AG10803 (cell line): ENCODE measurements at regions not wholly inside any gene's neighbourhood (a gene's known extent, or its start where the extent isn't known, plus 50 kb on each side); places are given as distances from the start of the nearest gene placed in this dataset.
A peak's percentile ranks its signal among the peaks of the same experiment; 100 is the strongest.
"Not testable (repeated sequence)": the region's sequence is repeated elsewhere in the genome, so short reads cannot be mapped to it uniquely, and the experiment has no call there.

ENCODE experiments used
- DNase-seq: peaks from one replicate; pipeline ENCODE4 v3.0.0; 2010; ENCODE audit warnings: low read depth
- H3K4me3 ChIP-seq: 2 replicates; pipeline ENCODE4 v1.5.1; 2011; ENCODE audit warnings: mild to moderate bottlenecking, low read length, control low read depth
- TF ChIP-seq, protein P1 (sequence below): conservative IDR thresholded peaks from 2 replicates; pipeline ENCODE4 v1.5.1; 2011; ENCODE audit warnings: mild to moderate bottlenecking, low read length, control low read depth, inconsistent platforms

DNA sequence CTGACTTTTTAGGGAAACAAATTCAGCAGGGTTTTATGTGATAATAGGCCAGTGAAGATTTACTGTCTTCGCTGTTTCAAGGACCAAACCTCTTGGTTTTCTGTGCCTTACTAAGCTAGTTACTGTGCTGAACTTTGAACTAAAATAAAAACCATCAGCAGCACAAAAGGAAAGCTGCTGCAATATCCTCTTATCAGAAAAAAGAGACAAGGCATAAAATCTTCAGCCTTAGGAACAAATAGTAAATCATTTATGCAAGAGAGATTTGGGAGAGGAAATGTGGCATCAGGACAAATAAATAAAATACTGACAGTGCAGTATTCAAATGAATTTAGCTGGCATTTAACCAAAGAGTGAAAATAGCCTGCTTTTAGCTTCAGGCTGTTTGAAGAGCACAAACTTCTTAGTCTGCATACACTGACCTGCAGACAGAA, 64.1 kb upstream of the EHBP1 start:
- DNase-seq, result no peak
- H3K4me3 ChIP-seq, result no peak overlapping the region
- TF ChIP-seq, protein P1, sequence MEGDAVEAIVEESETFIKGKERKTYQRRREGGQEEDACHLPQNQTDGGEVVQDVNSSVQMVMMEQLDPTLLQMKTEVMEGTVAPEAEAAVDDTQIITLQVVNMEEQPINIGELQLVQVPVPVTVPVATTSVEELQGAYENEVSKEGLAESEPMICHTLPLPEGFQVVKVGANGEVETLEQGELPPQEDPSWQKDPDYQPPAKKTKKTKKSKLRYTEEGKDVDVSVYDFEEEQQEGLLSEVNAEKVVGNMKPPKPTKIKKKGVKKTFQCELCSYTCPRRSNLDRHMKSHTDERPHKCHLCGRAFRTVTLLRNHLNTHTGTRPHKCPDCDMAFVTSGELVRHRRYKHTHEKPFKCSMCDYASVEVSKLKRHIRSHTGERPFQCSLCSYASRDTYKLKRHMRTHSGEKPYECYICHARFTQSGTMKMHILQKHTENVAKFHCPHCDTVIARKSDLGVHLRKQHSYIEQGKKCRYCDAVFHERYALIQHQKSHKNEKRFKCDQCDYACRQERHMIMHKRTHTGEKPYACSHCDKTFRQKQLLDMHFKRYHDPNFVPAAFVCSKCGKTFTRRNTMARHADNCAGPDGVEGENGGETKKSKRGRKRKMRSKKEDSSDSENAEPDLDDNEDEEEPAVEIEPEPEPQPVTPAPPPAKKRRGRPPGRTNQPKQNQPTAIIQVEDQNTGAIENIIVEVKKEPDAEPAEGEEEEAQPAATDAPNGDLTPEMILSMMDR, result no peak

DNA sequence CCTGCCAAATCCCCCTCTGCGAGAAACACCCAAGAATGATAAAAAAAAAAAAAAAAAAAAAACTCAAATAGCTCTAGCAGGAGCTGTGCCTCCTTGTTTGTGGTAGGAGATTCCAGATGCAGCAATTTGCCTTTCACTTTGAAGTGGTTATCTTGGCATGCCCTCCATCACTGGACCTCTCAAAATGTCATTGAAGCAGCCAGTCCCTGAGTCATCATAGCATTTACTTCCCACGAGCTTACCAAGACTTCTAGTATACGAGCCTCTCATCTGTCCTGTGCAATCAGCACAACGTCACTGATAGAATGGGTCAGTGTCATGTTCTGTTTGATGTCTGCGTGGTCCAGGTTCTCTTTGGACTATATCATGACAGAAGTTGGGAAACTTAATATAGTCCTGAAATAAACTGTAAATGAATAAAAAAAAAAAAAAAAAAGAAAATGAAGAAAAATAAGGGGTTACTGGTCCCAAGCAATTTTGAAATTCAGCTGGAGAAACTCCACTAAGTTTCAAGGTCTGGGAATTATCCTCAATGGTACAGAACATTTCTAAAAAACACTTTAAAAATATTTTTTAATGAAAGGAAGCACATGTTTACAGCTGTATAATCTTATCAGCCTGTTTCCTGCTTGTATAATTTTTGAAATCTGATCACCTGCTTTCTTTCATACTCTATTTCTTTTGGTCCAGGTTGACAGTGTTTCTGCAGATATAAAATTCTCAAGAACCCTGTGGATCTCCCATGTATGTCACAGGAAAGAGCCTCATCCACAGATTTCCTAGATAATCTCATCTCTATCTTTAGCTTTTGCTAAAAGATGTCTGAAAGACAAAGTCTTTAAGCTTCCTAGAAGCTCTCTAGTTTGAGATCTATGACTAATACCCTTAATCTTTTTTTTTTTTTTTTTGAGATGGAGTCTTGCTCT, 74.1 kb upstream of the EHBP1 start:
- peak; percentile 12 for DNase-seq
- TF ChIP-seq, protein P1, result no peak

DNA sequence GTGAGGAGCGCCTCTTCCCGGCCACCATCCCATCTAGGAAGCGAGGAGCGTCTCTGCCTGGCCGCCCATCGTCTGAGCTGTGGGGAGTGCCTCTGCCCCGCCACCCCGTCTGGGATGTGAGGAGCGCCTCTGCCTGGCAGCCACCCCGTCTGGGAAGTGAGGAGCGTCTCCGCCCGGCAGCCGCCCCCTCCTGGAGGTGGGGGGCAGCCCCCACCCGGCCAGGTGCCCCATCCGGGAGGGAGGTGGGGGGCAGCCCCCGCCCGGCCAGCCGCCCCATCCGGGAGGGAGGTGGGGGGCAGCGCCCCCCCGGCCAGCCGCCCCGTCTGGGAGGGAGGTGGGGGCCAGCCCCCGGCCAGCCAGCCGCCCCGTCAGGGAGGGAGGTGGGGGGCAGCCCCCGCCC, 75.3 kb upstream of the EHBP1 start:
- H3K4me3 ChIP-seq, DNase-seq: not testable (repeated sequence)

More for the DNA sequence above, 74.1 kb upstream of the EHBP1 start:
- no peak overlapping the region for H3K4me3 ChIP-seq

DNA sequence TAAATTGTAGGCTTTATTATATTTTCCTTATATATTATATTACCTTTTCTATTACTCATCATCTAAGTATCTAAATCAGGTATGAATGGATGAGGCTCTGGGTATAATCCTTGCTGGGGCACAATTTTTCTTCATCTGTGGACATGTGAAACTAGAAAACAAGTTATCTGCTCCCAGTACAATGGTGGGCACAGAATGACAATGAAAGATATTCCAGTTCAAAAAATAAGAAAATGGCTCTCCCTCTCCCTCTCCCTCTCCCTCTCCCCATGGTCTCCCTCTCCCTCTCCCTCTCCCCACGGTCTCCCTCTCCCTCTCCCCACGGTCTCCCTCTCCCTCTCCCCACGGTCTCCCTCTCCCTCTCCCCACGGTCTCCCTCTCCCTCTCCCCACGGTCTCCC, 76.2 kb upstream of the EHBP1 start:
- DNase-seq, H3K4me3 ChIP-seq: not testable (repeated sequence)

DNA sequence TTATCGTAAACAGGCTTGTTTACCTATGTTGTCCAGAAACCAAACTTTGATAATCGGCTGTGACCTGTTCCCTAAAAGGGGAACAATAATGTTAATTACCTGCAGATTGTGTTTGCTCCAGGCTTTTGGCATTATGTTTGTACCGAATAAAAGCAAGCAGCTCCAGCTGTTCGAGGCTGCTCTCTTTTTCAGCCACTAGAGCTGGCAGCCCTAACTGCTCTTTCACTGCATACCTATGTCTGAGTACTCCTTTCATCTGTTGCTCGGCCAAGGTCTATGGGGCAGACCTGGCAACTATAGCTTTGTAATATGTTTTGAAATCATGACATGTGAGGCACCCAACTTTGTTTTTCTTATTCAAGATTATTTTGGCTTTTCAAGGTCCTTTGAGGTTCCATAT, 77.8 kb upstream of the EHBP1 start:
- H3K4me3 ChIP-seq, result no peak overlapping the region
- no peak for DNase-seq
- TF ChIP-seq, protein P1, result no peak

DNA sequence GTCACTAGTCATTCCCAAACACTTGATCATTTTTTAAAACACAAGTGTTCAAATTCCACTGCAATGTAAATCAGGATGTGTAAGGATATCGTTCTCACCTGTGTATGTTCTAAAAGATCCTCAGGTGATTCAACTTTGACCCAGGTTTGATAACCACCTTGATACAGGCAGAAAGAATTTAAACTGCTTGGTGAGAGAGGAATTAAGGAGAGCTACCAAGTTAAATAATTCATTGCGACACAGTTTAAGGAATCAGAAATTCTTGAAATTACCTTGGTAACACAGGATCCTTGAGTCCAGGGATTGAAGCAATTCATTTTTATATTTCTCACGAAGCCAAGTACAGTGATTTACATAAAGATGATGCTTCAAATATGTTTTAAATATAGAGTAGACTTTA, 80.7 kb upstream of the EHBP1 start:
- TF ChIP-seq, protein P1, result no peak
- H3K4me3 ChIP-seq, result no peak overlapping the region
- DNase-seq, result peak; percentile 19

DNA sequence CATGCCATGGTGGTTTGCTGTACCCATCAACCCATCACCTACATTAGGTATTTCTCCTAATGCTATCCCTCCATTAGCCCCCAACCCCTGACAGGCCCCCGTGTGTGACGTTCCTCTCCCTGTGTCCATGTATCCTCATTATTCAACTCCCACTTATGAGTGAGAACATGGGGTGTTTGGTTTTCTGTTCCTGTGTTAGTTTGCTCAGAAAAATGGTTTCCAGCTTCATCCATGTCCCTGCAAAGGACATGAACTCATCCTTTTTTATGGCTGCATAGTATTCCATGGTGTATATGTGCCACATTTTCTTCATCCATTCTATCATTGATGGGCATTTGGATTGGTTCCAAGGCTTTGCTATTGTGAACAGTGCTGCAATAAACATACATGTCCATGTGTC, 89.0 kb upstream of the EHBP1 start:
- not testable (repeated sequence) for H3K4me3 ChIP-seq, DNase-seq

DNA sequence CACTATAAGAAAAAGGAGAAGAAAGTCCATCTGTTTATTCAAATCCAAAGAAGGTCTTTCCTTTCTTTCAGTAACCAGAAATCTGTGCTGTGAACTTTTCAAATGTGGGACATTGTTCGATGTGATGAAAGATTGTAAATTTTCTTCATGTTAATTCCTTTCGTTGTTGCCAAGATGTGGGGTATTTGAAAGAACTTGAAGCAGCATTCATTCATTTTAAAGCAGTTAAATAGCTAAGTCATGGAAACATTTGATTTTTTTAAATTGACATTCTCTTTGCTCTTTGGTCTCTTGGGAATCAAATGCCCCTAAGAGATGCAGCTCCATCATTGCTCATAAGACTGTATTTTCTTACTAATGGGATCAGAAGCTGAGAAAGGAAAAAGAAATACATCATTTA, 93.7 kb upstream of the EHBP1 start:
- no peak overlapping the region for H3K4me3 ChIP-seq
- peak; percentile 28 for DNase-seq
- TF ChIP-seq, protein P1, result no peak

DNA sequence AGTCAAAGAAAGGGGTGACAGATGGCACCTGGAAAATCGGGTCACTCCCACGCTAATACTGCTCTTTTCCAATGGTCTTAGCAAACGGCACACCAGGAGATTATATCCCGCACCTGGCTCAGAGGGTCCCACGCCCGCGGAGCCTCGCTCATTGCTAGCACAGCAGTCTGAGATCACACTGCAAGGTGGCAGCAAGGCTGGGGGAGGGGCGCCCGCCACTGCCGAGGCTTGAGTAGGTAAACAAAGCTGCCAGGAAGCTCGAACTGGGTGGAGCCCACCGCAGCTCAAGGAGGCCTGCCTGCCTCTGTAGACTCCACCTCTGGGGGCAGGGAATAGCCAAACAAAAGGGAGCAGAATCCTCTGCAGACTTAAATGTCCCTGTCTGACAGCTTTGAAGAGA, 99.5 kb upstream of the TMEM17 start:
- not testable (repeated sequence) for H3K4me3 ChIP-seq, DNase-seq
